Neural cell (in vitro differentiated cells): ENCODE measurements at regions not wholly inside any gene's neighbourhood (a gene's known extent, or its start where the extent isn't known, plus 50 kb on each side); places are given as distances from the start of the nearest gene placed in this dataset.

Experiments
- CTCF ChIP-seq: fragments of 450-650 bp; IDR thresholded peaks from 2 replicates; pipeline ENCODE4 v1.5.1; 2014; ENCODE audit warnings: antibody characterized with exemption, mild to moderate bottlenecking, moderate library complexity; ENCODE audit not compliant: poor library complexity, severe bottlenecking
- EP300 ChIP-seq: fragments of 450-650 bp; conservative IDR thresholded peaks from 2 replicates; pipeline ENCODE4 v1.6.1; 2014; ENCODE audit warnings: antibody characterized with exemption, mild to moderate bottlenecking, moderate library complexity; ENCODE audit not compliant: poor library complexity, severe bottlenecking
- EZH2 ChIP-seq: fragments of 200-600, 300-800 bp; shearing (Covaris generic), sonication (generic); IDR thresholded peaks from 2 replicates; pipeline ENCODE4 v1.6.1; 2014; ENCODE audit warnings: antibody characterized with exemption, low read length, borderline replicate concordance, mild to moderate bottlenecking; ENCODE audit not compliant: insufficient read depth, poor library complexity, severe bottlenecking
- MXI1 ChIP-seq: fragments of 450-650 bp; conservative IDR thresholded peaks from 2 replicates; pipeline ENCODE4 v1.6.1; 2014; ENCODE audit warnings: antibody characterized with exemption, mild to moderate bottlenecking; ENCODE audit not compliant: poor library complexity, severe bottlenecking
- POLR2AphosphoS5 ChIP-seq: IDR thresholded peaks from 2 replicates; pipeline ENCODE4 v1.6.1; 2012
- RAD21 ChIP-seq: fragments of 450-650 bp; conservative IDR thresholded peaks from 2 replicates; pipeline ENCODE4 v1.6.1; 2014; ENCODE audit warnings: antibody characterized with exemption, mild to moderate bottlenecking, moderate library complexity
- REST ChIP-seq: IDR thresholded peaks from 2 replicates; pipeline ENCODE4 v1.6.1; 2012; ENCODE audit warnings: borderline replicate concordance
- SMC3 ChIP-seq: fragments of 450-650 bp; conservative IDR thresholded peaks from 2 replicates; pipeline ENCODE4 v1.6.1; 2014; ENCODE audit warnings: antibody characterized with exemption, mild to moderate bottlenecking, moderate library complexity; ENCODE audit not compliant: poor library complexity
- TAF1 ChIP-seq: IDR thresholded peaks from 2 replicates; pipeline ENCODE4 v1.6.1; 2012; ENCODE audit warnings: low read depth

GRCh38 chr21:19992540-19992939 lies 1005.7 kb upstream of the NCAM2 start:
- TF ChIP-seq CTCF (no peak), EZH2 (no peak), RAD21 (no peak), REST (no peak), TAF1 (no peak), EP300 (no peak), POLR2AphosphoS5 (no peak), MXI1 (no peak), SMC3 (no peak)
